ENCODE measurements at regions not wholly inside any gene's neighbourhood (a gene's known extent, or its start where the extent isn't known, plus 50 kb on each side); places are given as distances from the start of the nearest gene placed in this dataset.

GRCh38 chr2:136175868-136176267 lies 57.9 kb upstream of the CXCR4 start:
- in situ Hi-C loops (cut with MboI), result no loop called here
- H3K27ac ChIP-seq (ENCODE audit: control insufficient read depth, insufficient read depth), result no peak overlapping the region
- no peak overlapping the region for H2AFZ ChIP-seq (ENCODE audit: control insufficient read depth, low read depth, low read length)
- SMC1A ChIA-PET (ENCODE audit: uncharacterized antibody, unreplicated experiment), result no interaction called here
- no peaks in the 10 kb centered on the region for H4K20me1 ChIP-seq (ENCODE audit: control insufficient read depth, insufficient read depth)
- H3K36me3 ChIP-seq (ENCODE audit: control insufficient read depth in 2 of 2, insufficient read depth in 2 of 2, low read length in 1 of 2), result no peaks in the 10 kb centered on the region
- CTCF ChIA-PET, result no interaction called here
- intact Hi-C loops (cut with micrococcal nuclease; ENCODE audit: unreplicated experiment), result no loop called here
- no peak overlapping the region for H3K4me3 ChIP-seq
- no peaks in the 10 kb centered on the region for H3K4me1 ChIP-seq (ENCODE audit: control insufficient read depth, insufficient read depth, low read length)
- H3K79me2 ChIP-seq (ENCODE audit: control insufficient read depth, insufficient read depth, low read length), result no peaks in the 10 kb centered on the region
- TF ChIP-seq RFX5 (IDR thresholded peaks at IDR 0.05; ENCODE audit: low read depth, low read length) (no peak), JUNB (IDR thresholded peaks at IDR 0.05) (no peak), USF1 (IDR thresholded peaks at IDR 0.05; ENCODE audit: borderline replicate concordance, extremely low read length, insufficient read depth, low read depth, low read length) (no peak), ZNF217 (IDR thresholded peaks at IDR 0.05) (no peak), MXI1 (IDR thresholded peaks at IDR 0.05; ENCODE audit: low read depth, low read length) (no peak), CEBPZ (IDR thresholded peaks at IDR 0.05; ENCODE audit: low read depth, low read length) (no peak), SRF (IDR thresholded peaks at IDR 0.05; ENCODE audit: low read depth in 2 of 2, low read length in 2 of 2) (no peak), RBBP5 (conservative IDR thresholded peaks at IDR 0.05) (no peak)
- no peaks in the 10 kb centered on the region; the same call in 2 of the 3 replicates for H3K9me3 ChIP-seq (replicated peaks; ENCODE audit: control insufficient read depth, insufficient read depth, low read length)
- FAIRE-seq (no peak), DNase-seq (ENCODE audit: low read depth, low spot score) (no peak), ATAC-seq (no peak)
- no peak overlapping the region for H3K4me2 ChIP-seq (ENCODE audit: control insufficient read depth, insufficient read depth)
- RAD21 ChIA-PET (ENCODE audit: unreplicated experiment), result no interaction called here
- H3K9ac ChIP-seq (ENCODE audit: control insufficient read depth, insufficient read depth, low read length), result no peak overlapping the region
- peaks cover 0 to 4% of the 10 kb centered on the region in 2 experiments; a peak in 1 of 4 replicates for H3K27me3 ChIP-seq (replicated peaks in 1 of 2; ENCODE audit: control insufficient read depth in 2 of 2, insufficient read depth in 2 of 2, low read length in 1 of 2)
- BruUV-seq (replicated peaks), result no TSS peak
- POLR2A ChIA-PET, result interaction anchor here (0.6 kb wide), 1 partner anchor 61 kb away, joined by 3 read pairs; no protein-coding TSS in a partner anchor

Data from GM12878 (cell line).